Loucy (cell line): ENCODE measurements at regions not wholly inside any gene's neighbourhood (a gene's known extent, or its start where the extent isn't known, plus 50 kb on each side); places are given as distances from the start of the nearest gene placed in this dataset.

ENCODE experiments used
- H2AFZ ChIP-seq: fragments of 200-600 bp; sonication (generic); 2 replicates; pipeline ENCODE4 v1.6.0; 2016; ENCODE audit warnings: antibody characterized with exemption, mild to moderate bottlenecking, low read length, moderate library complexity
- H3F3A ChIP-seq: fragments of 200-600 bp; 2 replicates; pipeline ENCODE4 v1.6.0; 2016; ENCODE audit warnings: antibody characterized with exemption, low read depth, mild to moderate bottlenecking
- H3K27me3 ChIP-seq: fragments of 200-600 bp; sonication (generic); 2 replicates; pipeline ENCODE4 v1.6.1; 2014; ENCODE audit warnings: low read length, mild to moderate bottlenecking; ENCODE audit not compliant: insufficient read depth, poor library complexity, severe bottlenecking
- H3K36me3 ChIP-seq: fragments of 200-600 bp; sonication (generic); 2 replicates; pipeline ENCODE4 v1.6.1; 2016; ENCODE audit warnings: low read length; ENCODE audit not compliant: insufficient read depth
- H3K4me1 ChIP-seq: fragments of 200-600 bp; sonication (generic); 2 replicates; pipeline ENCODE4 v1.5.1; 2014; ENCODE audit warnings: low read length, mild to moderate bottlenecking; ENCODE audit not compliant: insufficient read depth, poor library complexity, severe bottlenecking
- H3K4me2 ChIP-seq: fragments of 200-600 bp; sonication (generic); 2 replicates; pipeline ENCODE4 v1.6.0; 2014; ENCODE audit warnings: antibody characterized with exemption, low read length, low read depth, mild to moderate bottlenecking; ENCODE audit not compliant: poor library complexity, severe bottlenecking
- H3K4me3 ChIP-seq: fragments of 200-600 bp; sonication (generic); 2 replicates; pipeline ENCODE4 v1.5.1; 2014; ENCODE audit warnings: low read length, mild to moderate bottlenecking, mixed read lengths; ENCODE audit not compliant: poor library complexity, severe bottlenecking
- H3K79me2 ChIP-seq: fragments of 200-600 bp; sonication (generic); 2 replicates; pipeline ENCODE4 v1.6.1; 2014; ENCODE audit warnings: low read length; ENCODE audit not compliant: insufficient read depth
- H3K9ac ChIP-seq: fragments of 200-600 bp; sonication (generic); 2 replicates; pipeline ENCODE4 v1.6.0; 2014; ENCODE audit warnings: mild to moderate bottlenecking, low read depth, low read length, moderate library complexity; ENCODE audit not compliant: poor library complexity, severe bottlenecking
- H3K9me2 ChIP-seq: fragments of 200-600 bp; sonication (generic); replicated peaks from 2 replicates; pipeline ENCODE4 v1.6.1; 2016; ENCODE audit warnings: low read depth, low read length, mixed read lengths
- H3K9me3 ChIP-seq: fragments of 200-600 bp; sonication (generic); 2 replicates; pipeline ENCODE4 v1.6.1; 2014; ENCODE audit warnings: mild to moderate bottlenecking, antibody characterized with exemption, low read length, low read depth; ENCODE audit not compliant: insufficient read depth
- H4K20me1 ChIP-seq: fragments of 200-600 bp; sonication (generic); 2 replicates; pipeline ENCODE4 v1.6.0; 2014; ENCODE audit warnings: antibody characterized with exemption, low read length, mild to moderate bottlenecking; ENCODE audit not compliant: insufficient read depth, poor library complexity, severe bottlenecking
- CTCF ChIP-seq: fragments of 200-600 bp; sonication (generic); conservative IDR thresholded peaks from 2 replicates; pipeline ENCODE4 v1.5.1; 2014; ENCODE audit warnings: mild to moderate bottlenecking, antibody characterized with exemption, low read length
- EZH2phosphoT487 ChIP-seq: fragments of 200-600 bp; IDR thresholded peaks from 2 replicates; pipeline ENCODE4 v1.6.1; 2018; ENCODE audit warnings: antibody characterized with exemption, mild to moderate bottlenecking, moderate library complexity, borderline replicate concordance

DNA sequence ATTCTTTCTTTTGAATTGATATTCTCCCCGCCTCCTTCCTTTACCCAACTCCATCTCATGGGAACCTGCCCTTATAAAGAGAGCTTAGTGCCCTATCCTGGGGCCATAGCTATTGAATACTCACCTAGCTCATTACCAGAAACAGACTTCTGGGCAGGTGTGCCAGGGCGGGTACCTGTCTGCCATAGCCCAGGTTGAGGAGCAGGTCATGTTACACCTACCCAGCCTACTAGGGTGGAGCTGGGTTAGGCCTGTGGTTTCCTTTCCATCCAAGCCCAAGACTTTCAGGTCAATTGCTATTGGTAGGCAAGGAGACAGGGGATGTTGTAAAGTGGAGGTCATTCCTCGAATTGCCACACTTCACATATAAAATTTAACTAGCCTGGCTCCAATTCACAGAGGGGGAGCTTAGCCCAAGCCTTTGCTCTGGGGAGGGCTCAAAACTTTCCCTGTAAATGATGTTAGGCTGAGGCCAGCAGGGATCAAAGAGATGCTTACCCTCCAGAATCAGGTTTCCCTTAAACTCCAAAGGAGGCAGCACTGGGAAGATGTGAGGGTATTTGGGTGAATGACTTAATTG is 87.1 kb upstream of the IPO9 start:
- Histone ChIP-seq H3K9me2 (no peaks in the 10 kb centered on the region), H3K4me2 (peak overlapping the region; percentile 60), H3K9me3 (no peaks in the 10 kb centered on the region), H3K27me3 (no peaks in the 10 kb centered on the region), H3K79me2 (no peaks in the 10 kb centered on the region), H3K4me3 (peak overlapping the region; percentile 5), H2AFZ (no peak overlapping the region), H3K36me3 (no peaks in the 10 kb centered on the region), H4K20me1 (no peaks in the 10 kb centered on the region), H3F3A (no peaks in the 10 kb centered on the region), H3K9ac (no peak overlapping the region), H3K4me1 (peaks cover 35% of the 10 kb centered on the region)
- no peak for TF ChIP-seq EZH2phosphoT487
- no peak for TF ChIP-seq CTCF

DNA sequence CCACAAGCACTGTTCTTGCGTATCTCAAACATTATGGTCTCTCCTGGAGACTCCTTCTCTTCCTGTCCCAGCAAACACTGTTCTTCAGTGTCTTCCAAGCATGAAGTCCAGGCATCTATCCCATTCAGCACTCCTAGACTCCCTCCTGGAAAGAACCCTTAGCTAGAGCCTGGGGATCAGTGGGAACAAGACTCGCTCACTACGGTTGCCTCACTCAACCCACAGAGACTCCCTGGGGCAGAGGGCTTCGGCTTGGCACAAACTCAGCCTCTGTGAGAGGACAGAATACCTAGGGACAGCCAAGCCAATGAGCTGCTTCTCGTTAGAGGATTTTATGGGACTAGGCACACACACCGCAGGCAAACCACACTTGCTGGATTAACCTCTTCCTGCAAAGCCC is 86.5 kb upstream of the IPO9 start:
- H3F3A ChIP-seq = no peaks in the 10 kb centered on the region
- TF ChIP-seq CTCF = no peak
- TF ChIP-seq EZH2phosphoT487 = no peak
- no peak overlapping the region for H2AFZ ChIP-seq
- no peaks in the 10 kb centered on the region for H3K9me2 ChIP-seq
- H3K4me3 ChIP-seq = peak overlapping the region; percentile 28
- peak overlapping the region; percentile 60 for H3K4me2 ChIP-seq
- H4K20me1 ChIP-seq = no peaks in the 10 kb centered on the region
- no peaks in the 10 kb centered on the region for H3K9me3 ChIP-seq
- no peaks in the 10 kb centered on the region for H3K27me3 ChIP-seq
- peaks cover 35% of the 10 kb centered on the region for H3K4me1 ChIP-seq
- H3K9ac ChIP-seq = no peak overlapping the region
- no peaks in the 10 kb centered on the region for H3K36me3 ChIP-seq
- no peaks in the 10 kb centered on the region for H3K79me2 ChIP-seq

DNA sequence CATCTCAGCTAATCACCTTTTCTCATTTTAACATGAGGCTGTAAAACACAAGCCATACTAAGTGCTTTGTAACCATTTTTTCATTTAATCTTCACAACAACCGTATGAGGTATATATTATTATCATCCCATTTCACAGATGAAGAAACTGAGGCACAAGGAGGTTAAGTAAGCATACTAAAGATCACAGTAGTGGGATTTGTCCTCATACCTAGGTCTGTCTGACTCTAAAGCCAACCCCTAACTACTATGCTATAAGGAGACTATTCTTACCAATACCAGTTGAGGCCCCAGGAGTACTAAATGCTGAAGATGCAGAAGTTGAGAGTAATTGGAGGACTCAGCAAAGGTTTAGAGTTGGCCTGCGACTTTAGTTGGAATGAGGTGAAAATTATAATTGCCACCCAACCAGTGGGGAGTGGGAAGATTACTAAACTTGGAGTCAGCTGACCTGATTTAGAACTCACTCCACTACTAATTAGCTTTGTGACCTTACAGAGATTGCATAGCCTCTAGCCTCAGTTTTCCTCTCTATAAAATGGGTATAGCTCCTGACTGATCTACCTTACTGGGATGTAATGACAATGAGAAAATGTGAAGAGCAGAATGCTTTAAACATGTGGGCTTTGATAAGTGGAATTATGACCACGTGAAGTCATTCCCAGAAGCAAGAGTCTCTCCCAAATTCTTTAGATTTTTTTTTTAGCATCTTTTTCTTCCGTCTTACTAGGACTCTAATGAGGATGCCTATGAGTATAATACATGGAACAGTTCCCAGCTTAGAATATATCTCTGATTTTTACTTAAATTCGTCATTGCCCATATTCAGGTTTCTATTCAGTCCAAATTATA is 85.8 kb upstream of the IPO9 start:
- Histone ChIP-seq H3K4me2 (no peak overlapping the region), H3K9me3 (no peaks in the 10 kb centered on the region), H3K79me2 (no peaks in the 10 kb centered on the region), H3K9me2 (no peaks in the 10 kb centered on the region), H3K9ac (no peak overlapping the region), H3K4me3 (no peak overlapping the region), H3K27me3 (no peaks in the 10 kb centered on the region), H2AFZ (no peak overlapping the region), H4K20me1 (no peaks in the 10 kb centered on the region), H3K36me3 (no peaks in the 10 kb centered on the region), H3F3A (no peaks in the 10 kb centered on the region), H3K4me1 (peaks cover 35% of the 10 kb centered on the region)
- TF ChIP-seq EZH2phosphoT487 (no peak), CTCF (no peak)
